RWPE2 (cell line): ENCODE measurements at regions not wholly inside any gene's neighbourhood (a gene's known extent, or its start where the extent isn't known, plus 50 kb on each side); places are given as distances from the start of the nearest gene placed in this dataset.

Experiments
- ATAC-seq: fragments of 200-7000 bp; cut with Tn5 transposase; 3 replicates; pipeline ENCODE4 v1.9.1; 2021; ENCODE audit warnings: low read depth
- DNase-seq: peaks from one replicate; pipeline ENCODE4 v3.0.0-alpha.2; 2020; ENCODE audit warnings: low spot score
- H3K27ac ChIP-seq: fragments of 450-650 bp; 2 replicates; pipeline ENCODE4 v1.5.1; 2017; ENCODE audit warnings: mild to moderate bottlenecking; ENCODE audit not compliant: poor library complexity, severe bottlenecking
- H3K27me3 ChIP-seq: fragments of 250-450 bp; sonication (Bioruptor Pico); 2 replicates; pipeline ENCODE4 v1.5.1; 2021; ENCODE audit warnings: mild to moderate bottlenecking, moderate library complexity; ENCODE audit not compliant: insufficient read depth, poor library complexity, severe bottlenecking
- H3K36me3 ChIP-seq: fragments of 250-450 bp; sonication (Bioruptor Pico); 2 replicates; pipeline ENCODE4 v1.5.1; 2020; ENCODE audit warnings: low read depth, mild to moderate bottlenecking, moderate library complexity
- H3K4me1 ChIP-seq: fragments of 250-450 bp; sonication (Bioruptor Pico); 2 replicates; pipeline ENCODE4 v1.5.1; 2021; ENCODE audit warnings: mild to moderate bottlenecking, moderate library complexity; ENCODE audit not compliant: insufficient read depth, poor library complexity, severe bottlenecking
- H3K4me3 ChIP-seq: fragments of 250-450 bp; sonication (Bioruptor Pico); 2 replicates; pipeline ENCODE4 v1.5.1; 2021; ENCODE audit warnings: mild to moderate bottlenecking, moderate library complexity; ENCODE audit not compliant: severe bottlenecking
- H3K9me3 ChIP-seq: fragments of 250-450 bp; sonication (Bioruptor Pico); 2 replicates; pipeline ENCODE4 v1.5.1; 2021; ENCODE audit warnings: mild to moderate bottlenecking, moderate library complexity; ENCODE audit not compliant: severe bottlenecking
- TF ChIP-seq, protein P1 (sequence below): fragments of 450-650 bp; IDR thresholded peaks from one replicate; pipeline ENCODE4 v1.5.1; 2017; ENCODE audit warnings: mild to moderate bottlenecking, moderate library complexity; ENCODE audit not compliant: poor library complexity, severe bottlenecking

GRCh38 chr4:27343411-27343810 lies 482.8 kb downstream of the STIM2 start:
- Histone ChIP-seq H3K27ac (no peak overlapping the region), H3K4me3 (no peak overlapping the region), H3K4me1 (no peaks in the 10 kb centered on the region), H3K36me3 (no peaks in the 10 kb centered on the region), H3K27me3 (no peaks in the 10 kb centered on the region), H3K9me3 (no peaks in the 10 kb centered on the region)
- TF ChIP-seq, protein P1, sequence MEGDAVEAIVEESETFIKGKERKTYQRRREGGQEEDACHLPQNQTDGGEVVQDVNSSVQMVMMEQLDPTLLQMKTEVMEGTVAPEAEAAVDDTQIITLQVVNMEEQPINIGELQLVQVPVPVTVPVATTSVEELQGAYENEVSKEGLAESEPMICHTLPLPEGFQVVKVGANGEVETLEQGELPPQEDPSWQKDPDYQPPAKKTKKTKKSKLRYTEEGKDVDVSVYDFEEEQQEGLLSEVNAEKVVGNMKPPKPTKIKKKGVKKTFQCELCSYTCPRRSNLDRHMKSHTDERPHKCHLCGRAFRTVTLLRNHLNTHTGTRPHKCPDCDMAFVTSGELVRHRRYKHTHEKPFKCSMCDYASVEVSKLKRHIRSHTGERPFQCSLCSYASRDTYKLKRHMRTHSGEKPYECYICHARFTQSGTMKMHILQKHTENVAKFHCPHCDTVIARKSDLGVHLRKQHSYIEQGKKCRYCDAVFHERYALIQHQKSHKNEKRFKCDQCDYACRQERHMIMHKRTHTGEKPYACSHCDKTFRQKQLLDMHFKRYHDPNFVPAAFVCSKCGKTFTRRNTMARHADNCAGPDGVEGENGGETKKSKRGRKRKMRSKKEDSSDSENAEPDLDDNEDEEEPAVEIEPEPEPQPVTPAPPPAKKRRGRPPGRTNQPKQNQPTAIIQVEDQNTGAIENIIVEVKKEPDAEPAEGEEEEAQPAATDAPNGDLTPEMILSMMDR, result no peak
- ATAC-seq (no peak), DNase-seq (no peak)

DNA sequence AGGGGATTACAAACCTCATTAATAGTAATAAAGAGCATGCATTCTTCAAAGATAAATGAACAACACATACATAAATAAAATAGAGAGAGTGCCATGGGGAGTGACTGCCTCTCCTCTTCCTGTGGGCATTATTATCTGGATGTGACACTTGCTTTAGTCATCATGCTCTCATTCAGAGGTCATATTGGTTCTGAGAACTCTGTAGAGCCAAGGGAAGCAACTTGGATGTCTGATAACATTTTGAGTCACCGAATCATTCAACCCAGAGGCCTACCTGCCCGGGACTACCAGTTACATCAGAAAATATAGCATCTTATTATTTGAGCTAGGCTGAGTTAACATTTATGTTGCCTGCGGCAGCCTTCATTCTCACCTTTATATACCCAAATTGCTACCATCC lies 489.5 kb downstream of the STIM2 start:
- no peaks in the 10 kb centered on the region for H3K27me3 ChIP-seq
- peaks cover 13% of the 10 kb centered on the region for H3K4me1 ChIP-seq
- TF ChIP-seq, protein P1, result no peak
- DNase-seq (no peak), ATAC-seq (peak; percentile 97)
- H3K36me3 ChIP-seq, result no peaks in the 10 kb centered on the region
- peak overlapping the region; percentile 39 for H3K27ac ChIP-seq
- no peaks in the 10 kb centered on the region for H3K9me3 ChIP-seq
- no peak overlapping the region for H3K4me3 ChIP-seq

DNA sequence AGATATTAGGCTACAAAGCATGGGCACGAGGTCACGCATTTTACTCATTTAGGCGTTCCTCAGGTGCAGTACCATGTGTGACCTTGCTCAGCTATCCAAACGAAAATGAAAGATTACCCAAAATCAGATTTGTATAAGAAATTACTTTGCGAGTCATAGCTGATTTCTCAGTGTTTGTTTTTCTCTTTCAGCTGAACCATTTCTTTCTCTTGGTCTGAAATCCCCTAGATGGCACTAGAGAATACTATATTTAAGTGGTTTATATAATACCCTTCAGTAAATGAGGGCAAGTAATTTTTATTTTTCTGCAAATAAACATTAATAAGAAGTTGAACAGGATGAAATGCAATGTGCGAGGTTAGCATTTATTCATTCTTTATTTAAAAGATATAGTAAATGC lies 496.6 kb downstream of the STIM2 start:
- no peaks in the 10 kb centered on the region for H3K9me3 ChIP-seq
- TF ChIP-seq, protein P1, result peak; percentile 60
- H3K4me1 ChIP-seq, result no peaks in the 10 kb centered on the region
- no peak overlapping the region for H3K27ac ChIP-seq
- H3K27me3 ChIP-seq, result no peaks in the 10 kb centered on the region
- H3K36me3 ChIP-seq, result no peaks in the 10 kb centered on the region
- 0 out of 3 replicates have a peak, but pooled peaks have one; percentile 44 for ATAC-seq
- DNase-seq, result no peak
- no peak overlapping the region for H3K4me3 ChIP-seq

DNA sequence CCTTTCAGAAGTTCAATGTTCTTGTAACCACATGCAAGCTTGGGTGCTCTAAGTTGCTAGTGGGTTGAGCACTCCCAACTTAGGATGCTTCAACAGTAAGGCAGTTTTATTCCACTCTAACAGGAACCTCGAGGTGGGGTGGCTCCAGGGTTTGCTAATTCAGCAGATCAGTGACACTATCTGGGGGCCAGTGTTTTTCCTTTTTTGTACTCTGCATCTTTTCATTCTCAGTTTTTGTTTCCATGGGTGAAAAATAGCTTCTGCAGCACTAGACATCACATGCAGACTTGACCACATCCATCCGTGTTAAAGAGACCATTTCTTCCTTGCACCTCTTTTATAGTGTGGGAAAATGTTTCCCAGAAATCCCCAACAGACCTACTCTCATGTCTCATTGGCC lies 497.6 kb downstream of the STIM2 start:
- Histone ChIP-seq H3K27me3 (no peaks in the 10 kb centered on the region), H3K4me3 (no peak overlapping the region), H3K27ac (no peak overlapping the region), H3K9me3 (no peaks in the 10 kb centered on the region), H3K4me1 (no peaks in the 10 kb centered on the region), H3K36me3 (no peaks in the 10 kb centered on the region)
- TF ChIP-seq, protein P1, result no peak
- no peak for DNase-seq
- no peak for ATAC-seq

DNA sequence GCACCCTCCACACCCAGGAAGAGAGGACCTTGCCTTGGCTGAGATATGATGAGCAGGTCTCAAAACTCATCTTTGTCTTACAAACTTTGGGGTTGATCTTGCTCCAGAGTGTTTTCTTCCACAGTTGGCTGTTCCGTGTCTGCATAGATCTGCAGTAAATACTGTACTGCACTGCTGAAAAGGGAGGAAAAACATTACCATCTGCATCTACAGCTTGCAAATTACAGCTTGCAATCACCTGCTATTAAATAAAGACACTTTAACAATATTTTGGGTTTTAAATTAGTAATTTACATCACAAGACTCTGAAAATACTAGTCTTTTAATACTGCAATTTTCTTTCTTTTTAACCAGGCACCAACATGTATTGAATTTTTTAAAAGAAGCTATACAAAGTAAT lies 499.5 kb downstream of the STIM2 start:
- Histone ChIP-seq H3K4me3 (no peak overlapping the region), H3K27ac (no peak overlapping the region), H3K27me3 (no peaks in the 10 kb centered on the region), H3K36me3 (no peaks in the 10 kb centered on the region), H3K9me3 (no peaks in the 10 kb centered on the region), H3K4me1 (no peaks in the 10 kb centered on the region)
- no peak for DNase-seq
- ATAC-seq, result no peak
- TF ChIP-seq, protein P1, result no peak
